KMS-11 (cell line): ENCODE measurements at regions not wholly inside any gene's neighbourhood (a gene's known extent, or its start where the extent isn't known, plus 50 kb on each side); places are given as distances from the start of the nearest gene placed in this dataset.

Source experiments
- H2AFZ ChIP-seq: fragments of 200-600 bp; sonication (generic); 2 replicates; pipeline ENCODE4 v1.6.1; 2016; ENCODE audit warnings: antibody characterized with exemption, mixed run types, low read depth
- H3K27ac ChIP-seq: fragments of 200-600 bp; sonication (generic); 2 replicates; pipeline ENCODE4 v1.6.1; 2016; ENCODE audit warnings: mild to moderate bottlenecking, mixed run types
- H3K27me3 ChIP-seq: fragments of 200-600 bp; sonication (generic); 2 replicates; pipeline ENCODE4 v1.6.1; 2017; ENCODE audit warnings: mild to moderate bottlenecking, low read depth, mixed run types, moderate library complexity; ENCODE audit not compliant: insufficient read depth
- H3K36me3 ChIP-seq: fragments of 200-600 bp; sonication (generic); 2 replicates; pipeline ENCODE4 v1.6.1; 2017; ENCODE audit warnings: mild to moderate bottlenecking, mixed run types; ENCODE audit not compliant: insufficient read depth
- H3K4me1 ChIP-seq: fragments of 200-600 bp; sonication (generic); 2 replicates; pipeline ENCODE4 v1.6.1; 2016; ENCODE audit warnings: mild to moderate bottlenecking, low read depth, mixed run types; ENCODE audit not compliant: poor library complexity, severe bottlenecking
- H3K4me2 ChIP-seq: fragments of 200-600 bp; sonication (generic); 2 replicates; pipeline ENCODE4 v1.7.0; 2016; ENCODE audit warnings: mild to moderate bottlenecking, mixed run types
- H3K4me3 ChIP-seq: fragments of 200-600 bp; sonication (generic); IDR thresholded peaks from 2 replicates; pipeline ENCODE4 v1.6.1; 2017; ENCODE audit warnings: low read depth, low read length, mixed read lengths; ENCODE audit not compliant: insufficient read depth
- H3K79me2 ChIP-seq: fragments of 200-600 bp; sonication (generic); 2 replicates; pipeline ENCODE4 v1.6.1; 2016; ENCODE audit warnings: low read depth, mixed run types; ENCODE audit not compliant: insufficient read depth
- H3K9ac ChIP-seq: fragments of 200-600 bp; sonication (generic); 2 replicates; pipeline ENCODE4 v1.6.1; 2016; ENCODE audit warnings: mild to moderate bottlenecking, mixed run types
- H4K20me1 ChIP-seq: fragments of 200-600 bp; sonication (generic); 2 replicates; pipeline ENCODE4 v1.6.1; 2016; ENCODE audit warnings: mild to moderate bottlenecking, mixed run types; ENCODE audit not compliant: insufficient read depth
- TF ChIP-seq, protein P1 (sequence below): fragments of 200-600 bp; sonication (generic); conservative IDR thresholded peaks from 2 replicates; pipeline ENCODE4 v1.6.1; 2017; ENCODE audit warnings: low read depth, mild to moderate bottlenecking, antibody characterized with exemption, low read length, moderate library complexity, mixed read lengths

DNA sequence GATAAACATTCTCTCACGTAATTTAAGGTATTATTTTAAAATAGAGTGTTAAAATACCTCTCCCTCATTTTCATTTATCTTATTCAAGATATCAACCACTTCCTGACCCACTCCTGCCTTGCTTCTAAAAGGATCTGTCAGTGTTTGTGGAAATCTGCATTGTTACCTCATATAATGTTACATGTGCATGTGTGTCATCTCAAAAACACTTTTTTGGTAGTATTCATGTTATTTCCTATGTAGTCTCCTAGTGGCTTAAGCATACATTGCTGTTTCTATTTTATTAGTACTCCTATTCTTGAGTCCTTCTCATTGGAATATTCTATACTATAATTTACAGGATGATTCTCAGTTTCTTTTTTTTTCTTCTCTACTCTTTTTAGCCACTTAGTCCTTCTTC lies 1360.7 kb upstream of the CELF2 start:
- TF ChIP-seq, protein P1, sequence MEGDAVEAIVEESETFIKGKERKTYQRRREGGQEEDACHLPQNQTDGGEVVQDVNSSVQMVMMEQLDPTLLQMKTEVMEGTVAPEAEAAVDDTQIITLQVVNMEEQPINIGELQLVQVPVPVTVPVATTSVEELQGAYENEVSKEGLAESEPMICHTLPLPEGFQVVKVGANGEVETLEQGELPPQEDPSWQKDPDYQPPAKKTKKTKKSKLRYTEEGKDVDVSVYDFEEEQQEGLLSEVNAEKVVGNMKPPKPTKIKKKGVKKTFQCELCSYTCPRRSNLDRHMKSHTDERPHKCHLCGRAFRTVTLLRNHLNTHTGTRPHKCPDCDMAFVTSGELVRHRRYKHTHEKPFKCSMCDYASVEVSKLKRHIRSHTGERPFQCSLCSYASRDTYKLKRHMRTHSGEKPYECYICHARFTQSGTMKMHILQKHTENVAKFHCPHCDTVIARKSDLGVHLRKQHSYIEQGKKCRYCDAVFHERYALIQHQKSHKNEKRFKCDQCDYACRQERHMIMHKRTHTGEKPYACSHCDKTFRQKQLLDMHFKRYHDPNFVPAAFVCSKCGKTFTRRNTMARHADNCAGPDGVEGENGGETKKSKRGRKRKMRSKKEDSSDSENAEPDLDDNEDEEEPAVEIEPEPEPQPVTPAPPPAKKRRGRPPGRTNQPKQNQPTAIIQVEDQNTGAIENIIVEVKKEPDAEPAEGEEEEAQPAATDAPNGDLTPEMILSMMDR = no peak
- Histone ChIP-seq H3K4me3 (no peak overlapping the region), H3K4me1 (no peaks in the 10 kb centered on the region), H3K9ac (no peak overlapping the region), H2AFZ (no peak overlapping the region), H3K27ac (no peak overlapping the region), H3K36me3 (no peaks in the 10 kb centered on the region), H3K27me3 (no peaks in the 10 kb centered on the region), H3K4me2 (no peak overlapping the region), H3K79me2 (no peaks in the 10 kb centered on the region), H4K20me1 (no peaks in the 10 kb centered on the region)

DNA sequence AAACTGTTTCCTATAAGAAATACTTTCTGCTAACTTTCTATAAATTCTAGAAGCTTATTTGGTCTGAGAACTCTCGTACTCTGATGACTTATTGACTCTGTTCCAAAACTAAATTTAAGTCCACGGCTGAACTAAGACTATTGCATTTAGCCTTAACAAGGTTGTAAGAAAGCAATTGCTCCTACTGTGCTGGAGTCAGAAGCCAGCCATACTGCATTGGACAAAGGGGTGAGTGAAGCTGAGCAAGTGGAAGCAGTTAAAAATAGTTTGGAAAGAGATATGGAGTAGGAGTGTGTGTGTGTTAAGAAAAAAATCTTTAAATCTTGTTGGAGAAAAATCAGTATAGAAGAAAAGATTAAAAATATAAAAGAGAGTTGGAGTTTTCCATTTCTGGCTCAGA lies 1360.1 kb upstream of the CELF2 start:
- H3K27me3 ChIP-seq = no peaks in the 10 kb centered on the region
- no peak overlapping the region for H2AFZ ChIP-seq
- no peak overlapping the region for H3K27ac ChIP-seq
- no peaks in the 10 kb centered on the region for H3K4me1 ChIP-seq
- H3K79me2 ChIP-seq = no peaks in the 10 kb centered on the region
- no peaks in the 10 kb centered on the region for H3K36me3 ChIP-seq
- no peak overlapping the region for H3K4me2 ChIP-seq
- no peak overlapping the region for H3K4me3 ChIP-seq
- TF ChIP-seq, protein P1 = no peak
- H4K20me1 ChIP-seq = no peaks in the 10 kb centered on the region
- no peak overlapping the region for H3K9ac ChIP-seq

GRCh38 chr10:9668411-9668810 lies 1349.3 kb upstream of the CELF2 start:
- H3K36me3 ChIP-seq = no peaks in the 10 kb centered on the region
- H3K27ac ChIP-seq = no peak overlapping the region
- no peaks in the 10 kb centered on the region for H3K79me2 ChIP-seq
- no peak overlapping the region for H3K4me3 ChIP-seq
- H3K27me3 ChIP-seq = no peaks in the 10 kb centered on the region
- H3K4me1 ChIP-seq = no peaks in the 10 kb centered on the region
- H3K9ac ChIP-seq = no peak overlapping the region
- no peaks in the 10 kb centered on the region for H4K20me1 ChIP-seq
- H3K4me2 ChIP-seq = no peak overlapping the region
- H2AFZ ChIP-seq = no peak overlapping the region
- TF ChIP-seq, protein P1 = no peak

GRCh38 chr10:9670911-9671310 lies 1346.8 kb upstream of the CELF2 start:
- Histone ChIP-seq H3K27ac (no peak overlapping the region), H3K27me3 (no peaks in the 10 kb centered on the region), H4K20me1 (no peaks in the 10 kb centered on the region), H3K4me3 (no peak overlapping the region), H3K4me1 (no peaks in the 10 kb centered on the region), H3K9ac (no peak overlapping the region), H2AFZ (no peak overlapping the region), H3K79me2 (no peaks in the 10 kb centered on the region), H3K36me3 (no peaks in the 10 kb centered on the region), H3K4me2 (no peak overlapping the region)
- TF ChIP-seq, protein P1 = no peak
